H1 (cell line): ENCODE measurements at regions not wholly inside any gene's neighbourhood (a gene's known extent, or its start where the extent isn't known, plus 50 kb on each side); places are given as distances from the start of the nearest gene placed in this dataset.

Experiments
- CTCF ChIA-PET: fragments of 300-600 bp; sonication (Branson Sonifier 250); formaldehyde crosslinking; loops from one replicate; lab custom pipeline; 2021; ENCODE audit not compliant: partially characterized antibody; lab: Charles Lee
- POLR2A ChIA-PET: fragments of 300-600 bp; sonication (Branson Sonifier 250); formaldehyde crosslinking; loops from one replicate; lab custom pipeline; 2021; ENCODE audit warnings: inconsistent platforms; ENCODE audit not compliant: partially characterized antibody; lab: Charles Lee
- DNase-seq, 2 experiments: peaks; one replicate each; pipeline versions ENCODE4 v3.0.0 to v3.0.0-alpha.2; 2010 to 2022; ENCODE audit warnings: low spot score in 2 of 2, low read depth in 1 of 2, mixed read lengths in 1 of 2
- FAIRE-seq: peaks from 2 replicates; lab custom pipeline; 2011; peaks lifted over from hg19 to GRCh38; lab: Jason Lieb, UNC
- H2AFZ ChIP-seq: 2 replicates; pipeline ENCODE4 v1.8.1; 2012; ENCODE audit warnings: low read length, inconsistent platforms
- H2AK5ac ChIP-seq: 2 replicates; pipeline ENCODE4 v1.6.1; 2013; ENCODE audit warnings: low read depth, low read length
- H2BK120ac ChIP-seq: replicated peaks from 2 replicates; pipeline ENCODE3; 2013; ENCODE audit warnings: low read depth, low read length, inconsistent platforms
- H2BK12ac ChIP-seq: 2 replicates; pipeline ENCODE4 v1.6.1; 2013; ENCODE audit warnings: low read depth, low read length
- H2BK15ac ChIP-seq: 2 replicates; pipeline ENCODE4 v1.6.1; 2013; ENCODE audit warnings: low read length
- H2BK20ac ChIP-seq: 2 replicates; pipeline ENCODE4 v1.6.1; 2013; ENCODE audit warnings: low read length
- H2BK5ac ChIP-seq: 2 replicates; pipeline ENCODE4 v1.6.1; 2013; ENCODE audit warnings: low read depth, low read length
- H3K14ac ChIP-seq: 2 replicates; pipeline ENCODE4 v1.6.1; 2013; ENCODE audit warnings: inconsistent platforms; ENCODE audit not compliant: insufficient read length
- H3K18ac ChIP-seq: 2 replicates; pipeline ENCODE4 v1.6.1; 2013; ENCODE audit warnings: low read length; ENCODE audit errors: extremely low read depth
- H3K23ac ChIP-seq: 2 replicates; pipeline ENCODE4 v1.6.1; 2013; ENCODE audit warnings: inconsistent platforms; ENCODE audit not compliant: insufficient read length
- H3K23me2 ChIP-seq: 2 replicates; pipeline ENCODE4 v1.6.1; 2013; ENCODE audit warnings: low read depth, low read length
- H3K27ac ChIP-seq: 2 replicates; pipeline ENCODE4 v1.6.1; 2011; ENCODE audit warnings: low read depth, low read length, inconsistent platforms
- H3K27me3 ChIP-seq, 4 experiments: replicated peaks in 1 of 4; 1 replicate in 1 of 4; 2 replicates in 3 of 4; pipeline versions ENCODE4 v1.6.1 to v1.8.1; 2011 to 2013; ENCODE audit warnings: low read length in 3 of 4, mild to moderate bottlenecking in 3 of 4, inconsistent platforms in 2 of 4, mixed read lengths in 2 of 4, moderate library complexity in 1 of 4; ENCODE audit not compliant: control insufficient read depth in 3 of 4, insufficient read depth in 3 of 4; ENCODE audit errors: extremely low read depth in 1 of 4
- H3K36me3 ChIP-seq, 4 experiments: 2 replicates each; pipeline versions ENCODE4 v1.6.1 to v1.8.1; 2011 to 2013; ENCODE audit warnings: mild to moderate bottlenecking in 4 of 4, low read length in 3 of 4, moderate library complexity in 2 of 4, control low read depth in 1 of 4, inconsistent platforms in 1 of 4; ENCODE audit not compliant: insufficient read depth in 4 of 4, control insufficient read depth in 2 of 4
- H3K4ac ChIP-seq: replicated peaks from 2 replicates; pipeline ENCODE3; 2013; ENCODE audit warnings: low read length, low read depth, mixed read lengths, inconsistent platforms; ENCODE audit not compliant: insufficient read length
- H3K4me1 ChIP-seq, 4 experiments: replicated peaks in 1 of 4; 1 replicate in 1 of 4; 2 replicates in 3 of 4; pipeline versions ENCODE4 v1.6.1 to v1.8.1; 2011 to 2013; ENCODE audit warnings: low read length in 3 of 4, inconsistent platforms in 2 of 4, mixed read lengths in 1 of 4; ENCODE audit not compliant: insufficient read depth in 4 of 4, control insufficient read depth in 3 of 4
- H3K4me2 ChIP-seq, 2 experiments: 2 replicates each; pipeline versions ENCODE4 v1.6.1 to v1.8.1; 2011 to 2013; ENCODE audit warnings: low read depth in 2 of 2, low read length in 2 of 2, control low read depth in 1 of 2, inconsistent platforms in 1 of 2, mild to moderate bottlenecking in 1 of 2; ENCODE audit not compliant: insufficient read depth in 1 of 2
- H3K4me3 ChIP-seq, 4 experiments: fragments of 200-600, 300-600 bp in 1 of 4; sonication (generic), shearing (Covaris generic), sonication (Bioruptor Twin) in 1 of 4; 2 replicates each; pipeline versions ENCODE4 v1.5.1 to v1.8.1; 2011 to 2016; ENCODE audit warnings: low read length in 4 of 4, low read depth in 3 of 4, control low read depth in 2 of 4, inconsistent platforms in 2 of 4, mild to moderate bottlenecking in 2 of 4, mixed read lengths in 1 of 4, moderate library complexity in 1 of 4; ENCODE audit not compliant: insufficient read depth in 2 of 4; ENCODE audit errors: extremely low read depth in 1 of 4
- H3K56ac ChIP-seq: replicated peaks from 2 replicates; pipeline ENCODE3; 2013; ENCODE audit warnings: low read depth, mild to moderate bottlenecking, mixed read lengths, low read length, inconsistent platforms; ENCODE audit not compliant: insufficient read length
- H3K79me1 ChIP-seq: 2 replicates; pipeline ENCODE4 v1.6.1; 2013; ENCODE audit warnings: low read depth, low read length, control low read depth
- H3K79me2 ChIP-seq, 2 experiments: 2 replicates each; pipeline versions ENCODE4 v1.6.1 to v1.8.1; 2012 to 2013; ENCODE audit warnings: low read length in 2 of 2, mild to moderate bottlenecking in 2 of 2, inconsistent platforms in 1 of 2; ENCODE audit not compliant: insufficient read depth in 2 of 2, control insufficient read depth in 1 of 2
- H3K9ac ChIP-seq, 4 experiments: replicated peaks in 1 of 4; 1 replicate in 1 of 4; 2 replicates in 3 of 4; pipeline versions ENCODE4 v1.6.1 to v1.8.1; 2011 to 2013; ENCODE audit warnings: low read depth in 3 of 4, low read length in 3 of 4, control low read depth in 2 of 4, mild to moderate bottlenecking in 2 of 4, moderate library complexity in 2 of 4, inconsistent platforms in 1 of 4; ENCODE audit errors: extremely low read depth in 1 of 4
- H3K9me3 ChIP-seq, 2 experiments: 2 replicates each; pipeline versions ENCODE4 v1.6.1 to v1.8.1; 2012 to 2013; ENCODE audit warnings: mild to moderate bottlenecking in 2 of 2, moderate library complexity in 2 of 2, control low read depth in 1 of 2, inconsistent platforms in 1 of 2, low read depth in 1 of 2, low read length in 1 of 2, mixed read lengths in 1 of 2; ENCODE audit not compliant: insufficient read depth in 2 of 2
- H4K20me1 ChIP-seq, 2 experiments: replicated peaks in 1 of 2; 2 replicates each; pipeline versions ENCODE3 to v1.8.1; 2011 to 2013; ENCODE audit warnings: inconsistent platforms in 2 of 2, low read length in 2 of 2, mild to moderate bottlenecking in 1 of 2; ENCODE audit not compliant: insufficient read depth in 2 of 2, control insufficient read depth in 1 of 2
- H4K5ac ChIP-seq: 2 replicates; pipeline ENCODE4 v1.6.1; 2013; ENCODE audit warnings: low read length, low read depth, mixed read lengths, inconsistent platforms; ENCODE audit not compliant: insufficient read length
- H4K8ac ChIP-seq: 2 replicates; pipeline ENCODE4 v1.8.0; 2013; ENCODE audit warnings: mild to moderate bottlenecking, moderate library complexity, low read length, inconsistent platforms; ENCODE audit not compliant: insufficient read depth; ENCODE audit errors: extremely low read depth
- H4K91ac ChIP-seq: replicated peaks from 2 replicates; pipeline ENCODE3; 2013; ENCODE audit warnings: low read length, mixed read lengths, inconsistent platforms; ENCODE audit not compliant: insufficient read length
- ASH2L ChIP-seq: fragments of 200-600, 300-600 bp; sonication (generic); IDR thresholded peaks from one replicate; pipeline ENCODE4 v1.7.1; 2017; ENCODE audit warnings: low read length
- BRCA1 ChIP-seq: IDR thresholded peaks from 2 replicates; pipeline ENCODE4 v1.6.1; 2012; ENCODE audit warnings: low read depth, low read length, improper control_type of control experiment
- HDAC2 ChIP-seq, 2 experiments: fragments of 300-600 bp in 1 of 2; sonication (generic) in 1 of 2; IDR thresholded peaks; 2 replicates each; pipeline ENCODE4 v1.6.1; 2011 to 2012; ENCODE audit warnings: low read depth in 2 of 2, low read length in 2 of 2, mild to moderate bottlenecking in 2 of 2, moderate library complexity in 2 of 2, borderline replicate concordance in 1 of 2, inconsistent platforms in 1 of 2
- KDM4A ChIP-seq: IDR thresholded peaks from one replicate; pipeline ENCODE4 v1.7.1; 2012; ENCODE audit warnings: low read depth, mild to moderate bottlenecking, moderate library complexity, low read length, inconsistent platforms; ENCODE audit not compliant: severe bottlenecking
- POU5F1 ChIP-seq: IDR thresholded peaks from 2 replicates; pipeline ENCODE4 v1.6.1; 2011; ENCODE audit warnings: low read depth, mild to moderate bottlenecking, low read length, moderate library complexity
- RBBP5 ChIP-seq: IDR thresholded peaks from 2 replicates; pipeline ENCODE4 v1.7.1; 2012; ENCODE audit warnings: low read depth, mild to moderate bottlenecking, inconsistent platforms, low read length, moderate library complexity, borderline replicate concordance
- SP1 ChIP-seq: IDR thresholded peaks from 2 replicates; pipeline ENCODE4 v1.6.1; 2011; ENCODE audit warnings: low read depth, low read length
- SRF ChIP-seq: IDR thresholded peaks from 2 replicates; pipeline ENCODE4 v1.6.1; 2011; ENCODE audit warnings: mild to moderate bottlenecking, low read depth, low read length, moderate library complexity
- ZNF274 ChIP-seq: IDR thresholded peaks from 2 replicates; pipeline ENCODE4 v1.7.0; 2012; ENCODE audit warnings: low read length, borderline replicate concordance; ENCODE audit errors: extremely low read depth
- WGBS, 2 experiments: shearing (Covaris generic) in 1 of 2; methylation state at CpG; one replicate each; pipeline versions ENCODE4 v1.1.6 to v1.1.7; 2013 to 2015; ENCODE audit warnings: low lambda C conversion rate in 2 of 2, mixed read lengths in 2 of 2, inconsistent platforms in 1 of 2, low coverage in 1 of 2, missing lambda C conversion rate in 1 of 2; ENCODE audit not compliant: insufficient replicate concordance in 2 of 2, insufficient coverage in 1 of 2, insufficient read length in 1 of 2; ENCODE audit errors: extremely low coverage in 1 of 2, missing lambda C conversion rate in 1 of 2; 5-methylcytosine and 5-hydroxymethylcytosine counted together
- TF ChIP-seq, protein P1 (sequence below), 3 experiments: IDR thresholded peaks; 1 replicate in 2 of 3; 2 replicates in 1 of 3; pipeline versions ENCODE4 v1.5.1 to v1.6.1; 2011; ENCODE audit warnings: low read length in 3 of 3, mild to moderate bottlenecking in 3 of 3, inconsistent platforms in 2 of 3, low read depth in 1 of 3, moderate library complexity in 1 of 3; ENCODE audit not compliant: insufficient read depth in 1 of 3; ENCODE audit errors: control extremely low read depth in 1 of 3
- TF ChIP-seq, protein P2 (sequence below): IDR thresholded peaks from 2 replicates; pipeline ENCODE4 v1.6.1; 2012; ENCODE audit warnings: inconsistent platforms

DNA sequence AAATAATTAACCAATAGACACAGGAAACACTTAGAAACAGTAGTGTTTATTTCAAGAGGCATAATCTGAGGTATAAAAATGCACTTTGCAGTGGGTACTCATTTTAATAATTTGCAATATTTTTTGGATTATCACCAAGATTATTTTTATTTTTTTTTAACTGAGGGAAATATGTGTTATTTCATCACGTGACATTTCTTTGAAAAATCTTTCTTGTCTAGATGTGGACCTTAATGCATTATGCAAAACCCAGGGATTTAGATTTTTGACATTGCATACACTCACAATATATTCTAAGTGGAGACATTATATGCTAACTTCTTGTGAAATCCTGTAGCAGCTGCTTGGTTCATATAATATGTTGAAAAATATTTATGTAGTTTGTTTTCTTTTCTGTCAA, 260.4 kb upstream of the MEIS2 start:
- Histone ChIP-seq H3K79me1 (no peaks in the 10 kb centered on the region), H4K91ac (no peak overlapping the region), H4K5ac (no peak overlapping the region), H3K4me3 (no peak overlapping the region), H3K9me3 (no peaks in the 10 kb centered on the region), H2BK120ac (no peak overlapping the region), H3K79me2 (no peaks in the 10 kb centered on the region), H4K8ac (no peak overlapping the region), H2BK20ac (no peak overlapping the region), H2AK5ac (no peak overlapping the region), H3K23ac (no peak overlapping the region), H2BK15ac (no peak overlapping the region), H3K14ac (no peak overlapping the region), H3K56ac (no peak overlapping the region), H3K18ac (no peak overlapping the region), H4K20me1 (no peaks in the 10 kb centered on the region), H2BK12ac (no peak overlapping the region), H2BK5ac (no peak overlapping the region), H3K4me1 (peaks cover 0 to 5% (median 2%) of the 10 kb centered on the region in 4 experiments; a peak in 2 of 7 replicates), H3K36me3 (no peaks in the 10 kb centered on the region), H3K4ac (no peak overlapping the region), H3K23me2 (no peaks in the 10 kb centered on the region), H3K27me3 (no peaks in the 10 kb centered on the region), H3K9ac (no peak overlapping the region), H3K4me2 (no peak overlapping the region), H2AFZ (no peak overlapping the region), H3K27ac (no peak overlapping the region)
- no peak for DNase-seq
- WGBS, 2 experiments, result 86% methylated on average over 1 of the region's 1 CpG; no CpG with 5 or more reads in 1 of the 2 experiments
- ChIA-PET POLR2A (no interaction called here), CTCF (no interaction called here)
- FAIRE-seq, result no peak
- TF ChIP-seq HDAC2 (IDR thresholded peaks at IDR 0.05; ENCODE audit: borderline replicate concordance in 1 of 2, low read depth in 2 of 2, low read length in 2 of 2), result no peak
- TF ChIP-seq, protein P1, sequence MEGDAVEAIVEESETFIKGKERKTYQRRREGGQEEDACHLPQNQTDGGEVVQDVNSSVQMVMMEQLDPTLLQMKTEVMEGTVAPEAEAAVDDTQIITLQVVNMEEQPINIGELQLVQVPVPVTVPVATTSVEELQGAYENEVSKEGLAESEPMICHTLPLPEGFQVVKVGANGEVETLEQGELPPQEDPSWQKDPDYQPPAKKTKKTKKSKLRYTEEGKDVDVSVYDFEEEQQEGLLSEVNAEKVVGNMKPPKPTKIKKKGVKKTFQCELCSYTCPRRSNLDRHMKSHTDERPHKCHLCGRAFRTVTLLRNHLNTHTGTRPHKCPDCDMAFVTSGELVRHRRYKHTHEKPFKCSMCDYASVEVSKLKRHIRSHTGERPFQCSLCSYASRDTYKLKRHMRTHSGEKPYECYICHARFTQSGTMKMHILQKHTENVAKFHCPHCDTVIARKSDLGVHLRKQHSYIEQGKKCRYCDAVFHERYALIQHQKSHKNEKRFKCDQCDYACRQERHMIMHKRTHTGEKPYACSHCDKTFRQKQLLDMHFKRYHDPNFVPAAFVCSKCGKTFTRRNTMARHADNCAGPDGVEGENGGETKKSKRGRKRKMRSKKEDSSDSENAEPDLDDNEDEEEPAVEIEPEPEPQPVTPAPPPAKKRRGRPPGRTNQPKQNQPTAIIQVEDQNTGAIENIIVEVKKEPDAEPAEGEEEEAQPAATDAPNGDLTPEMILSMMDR (IDR thresholded peaks at IDR 0.05; ENCODE audit: control extremely low read depth in 1 of 3, insufficient read depth in 1 of 3, low read depth in 1 of 3, low read length in 3 of 3), result no peak
- no peak for TF ChIP-seq ZNF274
- no peak for TF ChIP-seq POU5F1
- no peak for TF ChIP-seq ASH2L
- TF ChIP-seq RBBP5, result no peak
- TF ChIP-seq KDM4A, result no peak
- no peak for TF ChIP-seq BRCA1
- no peak for TF ChIP-seq SRF
- TF ChIP-seq, protein P2, sequence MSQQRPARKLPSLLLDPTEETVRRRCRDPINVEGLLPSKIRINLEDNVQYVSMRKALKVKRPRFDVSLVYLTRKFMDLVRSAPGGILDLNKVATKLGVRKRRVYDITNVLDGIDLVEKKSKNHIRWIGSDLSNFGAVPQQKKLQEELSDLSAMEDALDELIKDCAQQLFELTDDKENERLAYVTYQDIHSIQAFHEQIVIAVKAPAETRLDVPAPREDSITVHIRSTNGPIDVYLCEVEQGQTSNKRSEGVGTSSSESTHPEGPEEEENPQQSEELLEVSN, result no peak
- no peak for TF ChIP-seq SP1
